ENCODE measurements at regions not wholly inside any gene's neighbourhood (a gene's known extent, or its start where the extent isn't known, plus 50 kb on each side); places are given as distances from the start of the nearest gene placed in this dataset.

GRCh38 chr15:95377258-95377852 lies 953.1 kb upstream of the NR2F2 start:
- Histone ChIP-seq H3K9me3 (replicated peaks; ENCODE audit: insufficient read depth, low read length) (no peaks in the 10 kb centered on the region), H3K4me1 (ENCODE audit: low read length) (no peaks in the 10 kb centered on the region), H3K4me2 (ENCODE audit: low read depth, low read length) (no peak overlapping the region), H3K4me3 (ENCODE audit: low read length) (no peak overlapping the region), H3K9me2 (replicated peaks; ENCODE audit: insufficient read depth, low read length) (no peaks in the 10 kb centered on the region), H3K27ac (ENCODE audit: low read length) (no peak overlapping the region), H3K79me2 (ENCODE audit: low read length) (no peaks in the 10 kb centered on the region), H2AFZ (ENCODE audit: low read length) (no peak overlapping the region), H3K36me3 (replicated peaks; ENCODE audit: insufficient read depth, low read length) (no peaks in the 10 kb centered on the region), H3K27me3 (replicated peaks; ENCODE audit: insufficient read depth, low read length) (no peaks in the 10 kb centered on the region), H3K9ac (ENCODE audit: low read length) (no peak overlapping the region), H4K20me1 (ENCODE audit: insufficient read depth, low read length) (no peaks in the 10 kb centered on the region), H3F3A (ENCODE audit: insufficient read depth, low read length) (no peaks in the 10 kb centered on the region)
- TF ChIP-seq EZH2 (optimal IDR thresholded peaks at IDR 0.05; ENCODE audit: low read depth, low read length) (no peak), EZH2phosphoT487 (IDR thresholded peaks at IDR 0.05; ENCODE audit: low read length) (no peak)
- TF ChIP-seq, protein P1, sequence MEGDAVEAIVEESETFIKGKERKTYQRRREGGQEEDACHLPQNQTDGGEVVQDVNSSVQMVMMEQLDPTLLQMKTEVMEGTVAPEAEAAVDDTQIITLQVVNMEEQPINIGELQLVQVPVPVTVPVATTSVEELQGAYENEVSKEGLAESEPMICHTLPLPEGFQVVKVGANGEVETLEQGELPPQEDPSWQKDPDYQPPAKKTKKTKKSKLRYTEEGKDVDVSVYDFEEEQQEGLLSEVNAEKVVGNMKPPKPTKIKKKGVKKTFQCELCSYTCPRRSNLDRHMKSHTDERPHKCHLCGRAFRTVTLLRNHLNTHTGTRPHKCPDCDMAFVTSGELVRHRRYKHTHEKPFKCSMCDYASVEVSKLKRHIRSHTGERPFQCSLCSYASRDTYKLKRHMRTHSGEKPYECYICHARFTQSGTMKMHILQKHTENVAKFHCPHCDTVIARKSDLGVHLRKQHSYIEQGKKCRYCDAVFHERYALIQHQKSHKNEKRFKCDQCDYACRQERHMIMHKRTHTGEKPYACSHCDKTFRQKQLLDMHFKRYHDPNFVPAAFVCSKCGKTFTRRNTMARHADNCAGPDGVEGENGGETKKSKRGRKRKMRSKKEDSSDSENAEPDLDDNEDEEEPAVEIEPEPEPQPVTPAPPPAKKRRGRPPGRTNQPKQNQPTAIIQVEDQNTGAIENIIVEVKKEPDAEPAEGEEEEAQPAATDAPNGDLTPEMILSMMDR (IDR thresholded peaks at IDR 0.05; ENCODE audit: low read length), result no peak
- no peak for DNase-seq

DNA sequence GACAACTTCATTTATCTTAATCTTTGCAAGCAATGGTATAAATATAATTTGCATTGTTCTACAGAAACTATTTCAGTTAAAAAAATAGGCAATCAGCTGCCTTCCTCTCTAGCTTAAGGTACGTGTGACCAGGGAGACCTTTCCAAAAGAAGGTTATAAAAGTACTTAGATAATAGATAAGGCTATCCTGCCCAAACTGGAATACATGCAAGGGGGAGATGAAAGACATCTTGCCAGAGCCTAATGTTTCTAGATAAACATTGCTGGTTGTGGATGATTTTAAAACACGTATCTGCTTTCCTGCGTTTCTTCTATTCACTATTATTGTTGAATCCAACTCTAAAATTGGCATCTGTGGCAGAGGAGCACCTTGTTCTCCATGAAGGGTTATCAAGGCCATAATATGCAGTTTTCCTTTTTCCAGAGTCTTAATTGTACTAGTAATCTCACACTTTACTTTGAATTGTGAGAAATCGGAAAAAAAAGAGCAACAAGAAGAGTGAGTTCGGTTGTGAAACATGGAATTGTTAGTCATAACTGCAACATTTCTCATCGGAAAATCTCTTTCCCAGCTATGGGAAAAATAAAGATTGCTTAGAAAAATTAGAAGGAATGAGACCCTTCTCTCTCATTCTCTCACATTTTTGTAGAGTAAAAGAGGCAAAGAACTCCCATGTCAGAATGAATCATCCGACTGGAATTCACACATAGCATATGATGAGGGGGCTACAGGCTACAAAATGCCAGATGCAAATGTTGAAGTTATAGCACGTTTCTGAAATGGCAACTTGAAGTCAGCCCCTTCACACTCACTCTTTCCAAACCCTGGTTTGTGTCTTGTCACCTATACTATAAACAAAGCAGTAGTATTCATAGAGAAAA lies 936.1 kb upstream of the NR2F2 start:
- no peak overlapping the region for H3K9ac ChIP-seq (ENCODE audit: low read length)
- H3K4me2 ChIP-seq (ENCODE audit: low read depth, low read length), result no peak overlapping the region
- no peak overlapping the region for H3K27ac ChIP-seq (ENCODE audit: low read length)
- no peak for DNase-seq
- H4K20me1 ChIP-seq (ENCODE audit: insufficient read depth, low read length), result no peaks in the 10 kb centered on the region
- H3F3A ChIP-seq (ENCODE audit: insufficient read depth, low read length), result no peaks in the 10 kb centered on the region
- no peak overlapping the region for H3K4me3 ChIP-seq (ENCODE audit: low read length)
- H3K27me3 ChIP-seq (replicated peaks; ENCODE audit: insufficient read depth, low read length), result no peaks in the 10 kb centered on the region
- no peak overlapping the region for H2AFZ ChIP-seq (ENCODE audit: low read length)
- no peaks in the 10 kb centered on the region for H3K9me3 ChIP-seq (replicated peaks; ENCODE audit: insufficient read depth, low read length)
- no peaks in the 10 kb centered on the region for H3K36me3 ChIP-seq (replicated peaks; ENCODE audit: insufficient read depth, low read length)
- no peaks in the 10 kb centered on the region for H3K4me1 ChIP-seq (ENCODE audit: low read length)
- H3K9me2 ChIP-seq (replicated peaks; ENCODE audit: insufficient read depth, low read length), result no peaks in the 10 kb centered on the region
- no peaks in the 10 kb centered on the region for H3K79me2 ChIP-seq (ENCODE audit: low read length)
- TF ChIP-seq EZH2 (optimal IDR thresholded peaks at IDR 0.05; ENCODE audit: low read depth, low read length) (no peak), EZH2phosphoT487 (IDR thresholded peaks at IDR 0.05; ENCODE audit: low read length) (no peak)
- TF ChIP-seq, protein P1 (IDR thresholded peaks at IDR 0.05; ENCODE audit: low read length), result no peak

DNA sequence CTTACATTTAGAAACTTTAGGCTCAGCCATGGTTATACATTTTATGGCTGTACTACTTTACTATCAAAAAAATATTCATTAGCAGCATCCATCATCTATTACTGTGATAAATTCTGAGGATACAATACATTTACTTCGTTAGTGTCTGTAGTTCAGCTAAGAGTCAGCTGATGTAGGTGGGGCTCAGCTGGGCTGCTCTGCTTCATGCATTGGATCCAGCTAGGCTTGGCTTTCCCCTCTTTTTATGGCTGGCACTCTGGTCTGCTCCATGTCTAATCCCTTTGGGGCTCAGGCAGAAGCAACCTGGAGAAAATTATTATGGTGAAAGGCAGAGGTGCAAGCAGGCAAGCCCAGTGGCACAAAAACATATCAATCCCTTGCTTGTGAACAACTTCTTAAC lies 930.1 kb upstream of the NR2F2 start:
- Histone ChIP-seq H3K27me3 (replicated peaks; ENCODE audit: insufficient read depth, low read length) (no peaks in the 10 kb centered on the region), H3K36me3 (replicated peaks; ENCODE audit: insufficient read depth, low read length) (no peaks in the 10 kb centered on the region), H3K4me1 (ENCODE audit: low read length) (no peaks in the 10 kb centered on the region), H3F3A (ENCODE audit: insufficient read depth, low read length) (no peaks in the 10 kb centered on the region), H3K9ac (ENCODE audit: low read length) (no peak overlapping the region), H3K79me2 (ENCODE audit: low read length) (no peaks in the 10 kb centered on the region), H3K9me3 (replicated peaks; ENCODE audit: insufficient read depth, low read length) (no peaks in the 10 kb centered on the region), H3K27ac (ENCODE audit: low read length) (no peak overlapping the region), H3K9me2 (replicated peaks; ENCODE audit: insufficient read depth, low read length) (no peaks in the 10 kb centered on the region), H4K20me1 (ENCODE audit: insufficient read depth, low read length) (no peaks in the 10 kb centered on the region), H2AFZ (ENCODE audit: low read length) (no peak overlapping the region), H3K4me2 (ENCODE audit: low read depth, low read length) (no peak overlapping the region), H3K4me3 (ENCODE audit: low read length) (no peak overlapping the region)
- TF ChIP-seq, protein P1 (IDR thresholded peaks at IDR 0.05; ENCODE audit: low read length), result no peak
- TF ChIP-seq EZH2phosphoT487 (IDR thresholded peaks at IDR 0.05; ENCODE audit: low read length), result no peak
- no peak for TF ChIP-seq EZH2 (optimal IDR thresholded peaks at IDR 0.05; ENCODE audit: low read depth, low read length)
- no peak for DNase-seq

Measured in MM.1S (cell line).